B cell (primary cell): ENCODE measurements at regions not wholly inside any gene's neighbourhood (a gene's known extent, or its start where the extent isn't known, plus 50 kb on each side); places are given as distances from the start of the nearest gene placed in this dataset.

Experiments used
- EZH2 ChIP-seq: IDR thresholded peaks from 2 replicates; pipeline ENCODE4 v1.6.1; 2012; ENCODE audit warnings: borderline replicate concordance, low read depth, mild to moderate bottlenecking, moderate library complexity, low read length; ENCODE audit not compliant: insufficient read depth, poor library complexity, severe bottlenecking
- TF ChIP-seq, protein P1 (sequence below): fragments of 200-600 bp; IDR thresholded peaks from one replicate; pipeline ENCODE4 v1.8.0; 2022; ENCODE audit warnings: antibody characterized with exemption, mild to moderate bottlenecking

DNA sequence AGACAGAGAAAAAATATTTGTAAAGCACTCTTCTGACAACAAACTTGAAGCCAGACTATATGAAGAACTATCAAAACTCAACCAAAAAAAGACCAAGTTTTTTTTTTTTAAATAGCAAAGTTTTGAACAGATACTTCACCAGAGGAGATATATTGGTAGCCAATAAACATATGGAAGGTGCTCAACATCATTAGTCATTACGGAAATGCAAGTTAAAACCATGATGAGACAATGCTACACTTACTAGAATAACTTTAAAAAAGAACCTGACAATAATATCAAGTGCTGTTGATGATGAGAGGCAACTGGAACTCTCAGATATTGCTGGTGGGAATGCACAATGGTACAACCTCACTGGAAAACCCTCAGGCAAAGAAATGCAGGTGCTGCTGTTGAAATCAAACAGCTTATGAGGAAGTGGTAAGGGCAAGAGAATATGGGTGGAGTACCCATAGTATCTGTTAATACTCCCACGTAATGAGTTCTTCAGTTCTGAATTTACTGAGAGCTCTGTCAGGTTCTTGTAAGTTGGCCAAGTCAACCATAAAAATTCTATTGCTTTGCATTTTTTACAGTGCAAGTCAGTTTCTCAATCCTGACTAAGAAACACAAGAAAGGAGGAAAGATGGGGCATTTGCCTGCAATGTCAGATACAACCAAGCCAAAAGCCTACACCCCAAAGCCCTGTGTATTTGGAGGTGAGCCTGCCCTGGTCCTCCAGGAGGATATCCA lies 87.3 kb upstream of the GNAQ start:
- TF ChIP-seq EZH2 = no peak
- TF ChIP-seq, protein P1, sequence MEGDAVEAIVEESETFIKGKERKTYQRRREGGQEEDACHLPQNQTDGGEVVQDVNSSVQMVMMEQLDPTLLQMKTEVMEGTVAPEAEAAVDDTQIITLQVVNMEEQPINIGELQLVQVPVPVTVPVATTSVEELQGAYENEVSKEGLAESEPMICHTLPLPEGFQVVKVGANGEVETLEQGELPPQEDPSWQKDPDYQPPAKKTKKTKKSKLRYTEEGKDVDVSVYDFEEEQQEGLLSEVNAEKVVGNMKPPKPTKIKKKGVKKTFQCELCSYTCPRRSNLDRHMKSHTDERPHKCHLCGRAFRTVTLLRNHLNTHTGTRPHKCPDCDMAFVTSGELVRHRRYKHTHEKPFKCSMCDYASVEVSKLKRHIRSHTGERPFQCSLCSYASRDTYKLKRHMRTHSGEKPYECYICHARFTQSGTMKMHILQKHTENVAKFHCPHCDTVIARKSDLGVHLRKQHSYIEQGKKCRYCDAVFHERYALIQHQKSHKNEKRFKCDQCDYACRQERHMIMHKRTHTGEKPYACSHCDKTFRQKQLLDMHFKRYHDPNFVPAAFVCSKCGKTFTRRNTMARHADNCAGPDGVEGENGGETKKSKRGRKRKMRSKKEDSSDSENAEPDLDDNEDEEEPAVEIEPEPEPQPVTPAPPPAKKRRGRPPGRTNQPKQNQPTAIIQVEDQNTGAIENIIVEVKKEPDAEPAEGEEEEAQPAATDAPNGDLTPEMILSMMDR = no peak
